AG20443 (cell line): ENCODE measurements at regions not wholly inside any gene's neighbourhood (a gene's known extent, or its start where the extent isn't known, plus 50 kb on each side); places are given as distances from the start of the nearest gene placed in this dataset.

Source experiments
- DNase-seq: peaks from one replicate; pipeline ENCODE4 v3.0.0; 2012; ENCODE audit warnings: low spot score, mixed read lengths

DNA sequence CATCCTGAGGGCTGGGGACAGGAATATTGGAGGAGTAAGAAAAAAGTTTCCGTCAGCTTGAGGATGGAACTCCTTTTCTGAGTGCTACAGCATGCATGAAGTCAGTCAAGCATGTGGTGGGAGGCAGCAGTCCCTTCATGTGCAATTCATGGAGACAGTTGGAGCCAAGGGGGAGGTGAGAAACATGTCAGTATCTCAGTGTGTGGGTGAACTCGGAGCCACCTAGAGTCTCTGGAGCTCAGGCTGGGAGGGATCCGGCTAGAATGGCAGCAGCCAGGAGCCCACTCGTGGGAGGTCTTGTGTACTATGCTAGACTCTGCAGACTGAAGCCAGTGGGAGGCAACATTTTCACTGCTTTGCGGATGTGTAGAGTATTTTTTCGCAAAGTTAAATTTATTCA lies 60.3 kb downstream of the AVPR1A start:
- DNase-seq, result no peak

DNA sequence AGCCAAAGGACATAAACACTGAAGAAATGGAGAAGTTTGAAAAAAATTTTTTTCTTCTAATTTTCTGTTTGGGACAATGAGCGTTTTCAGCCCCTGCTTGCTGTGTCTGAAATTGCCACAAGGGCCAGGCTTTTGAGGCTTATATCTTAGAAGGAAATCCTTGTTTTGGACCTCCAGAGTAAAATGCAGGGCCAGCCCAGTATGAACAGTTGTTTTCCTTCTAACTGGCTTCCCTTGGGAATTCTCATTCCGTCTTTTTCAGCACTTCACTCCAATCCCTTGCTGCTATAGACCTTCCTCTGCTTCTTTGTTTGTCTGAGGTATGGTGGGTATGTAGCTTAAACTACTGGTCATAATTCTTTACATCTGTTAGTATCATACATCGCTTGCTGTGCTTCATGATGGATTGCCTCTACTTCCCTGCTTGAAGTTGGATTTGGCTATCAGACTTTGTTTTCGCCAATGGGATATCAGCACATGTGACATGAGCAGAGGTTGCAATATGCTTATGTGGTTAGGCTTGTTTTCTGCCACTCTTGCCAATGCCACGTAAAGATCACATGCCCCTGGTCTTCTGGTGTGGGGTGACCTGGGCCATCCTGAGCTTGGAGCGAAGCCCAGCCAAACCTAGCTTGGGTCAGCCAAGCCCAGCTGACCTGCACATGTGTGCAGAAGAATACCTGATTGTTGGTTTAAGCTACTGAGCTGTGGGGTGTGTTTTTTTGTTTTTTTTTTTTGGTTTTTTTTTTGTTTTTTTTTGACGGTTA lies 64.7 kb downstream of the AVPR1A start:
- no peak for DNase-seq

DNA sequence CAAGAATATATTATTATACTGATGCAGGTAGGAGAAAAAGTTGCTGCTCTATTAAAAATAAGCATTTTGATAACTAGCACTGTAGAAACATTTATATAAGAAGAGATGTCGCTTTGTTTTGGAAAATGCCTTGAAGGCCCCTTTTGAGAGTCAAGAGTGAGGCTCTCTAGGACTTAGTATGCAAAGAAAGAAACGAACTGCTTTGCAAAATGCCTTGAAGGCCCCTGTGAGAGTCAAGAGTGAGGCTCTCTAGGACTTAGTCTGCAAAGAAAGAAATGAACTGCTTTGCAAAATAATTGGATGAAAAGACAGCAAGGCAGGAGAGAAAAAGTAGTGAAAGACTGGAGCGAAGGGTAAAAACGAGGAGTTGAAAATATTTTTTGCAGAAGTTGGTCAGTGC lies 65.9 kb downstream of the AVPR1A start:
- no peak for DNase-seq

DNA sequence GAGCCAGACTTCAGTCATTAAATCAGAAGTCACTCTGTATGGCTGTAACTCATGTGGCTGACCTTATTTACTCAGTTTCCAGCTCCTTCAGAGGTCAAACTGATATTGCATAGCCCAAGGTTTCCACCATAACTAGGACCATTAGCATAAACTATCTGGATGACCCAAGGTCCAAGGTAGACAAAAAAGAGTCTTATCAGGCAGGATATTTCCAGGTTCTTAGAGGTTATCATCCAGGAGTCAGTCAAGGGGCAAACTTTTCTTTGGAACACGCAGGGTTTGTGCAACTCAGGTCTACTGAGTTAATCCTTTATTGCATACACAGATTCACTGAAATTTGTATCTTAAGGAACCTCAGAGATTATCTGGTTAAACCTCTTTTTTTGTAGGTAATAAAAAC lies 66.5 kb downstream of the AVPR1A start:
- DNase-seq, result no peak

DNA sequence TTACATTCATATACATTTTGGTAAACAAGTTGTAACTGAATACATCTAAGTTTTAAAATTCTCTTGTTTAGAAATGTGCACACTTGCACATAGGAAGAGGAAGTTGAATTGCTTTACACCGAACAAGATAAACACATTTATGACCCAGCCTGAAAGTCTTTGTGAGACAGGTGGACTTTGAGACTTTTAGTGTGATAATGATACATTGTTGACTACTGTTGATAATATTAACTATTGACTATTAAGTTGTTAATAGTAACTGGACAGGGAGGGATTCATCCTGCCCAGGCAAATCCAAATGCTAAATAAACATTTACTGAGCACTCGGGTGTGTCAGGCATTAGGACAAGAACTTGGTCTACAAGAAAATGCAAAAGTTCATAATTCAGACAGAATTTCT lies 68.0 kb downstream of the AVPR1A start:
- no peak for DNase-seq

DNA sequence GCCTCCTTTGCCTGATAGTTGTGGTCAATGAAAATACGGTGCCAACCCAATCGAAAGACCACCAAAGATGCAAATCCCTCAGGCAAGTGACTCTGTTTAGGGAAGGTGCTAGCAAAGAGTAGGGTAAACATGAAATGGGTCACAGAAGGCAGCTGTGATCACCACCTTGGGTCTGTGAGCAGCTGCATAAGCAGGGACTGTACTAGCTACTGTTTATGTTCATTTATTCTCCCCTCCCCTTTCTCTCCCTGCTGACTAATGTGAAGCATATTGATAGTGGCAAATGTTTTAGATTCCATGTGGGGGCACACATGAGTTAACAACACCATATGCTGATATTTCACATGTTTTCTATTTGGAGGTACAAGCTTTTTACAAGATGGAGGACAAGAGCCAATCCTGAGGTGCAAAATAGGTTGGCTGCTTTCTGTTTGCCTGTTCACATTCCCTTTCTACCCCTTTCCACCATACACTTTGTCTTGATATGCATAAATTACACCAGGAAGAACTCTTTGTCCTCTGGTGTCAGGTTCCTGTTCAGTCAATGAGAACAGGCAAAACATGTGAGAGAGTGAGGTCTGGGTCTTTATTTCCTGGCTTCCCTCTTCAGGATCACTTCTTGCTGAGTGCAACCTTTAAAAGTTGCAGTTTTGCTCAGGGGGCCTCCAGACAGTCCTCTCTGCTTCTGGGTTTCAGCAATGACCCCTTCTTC lies 71.1 kb downstream of the AVPR1A start:
- no peak for DNase-seq

DNA sequence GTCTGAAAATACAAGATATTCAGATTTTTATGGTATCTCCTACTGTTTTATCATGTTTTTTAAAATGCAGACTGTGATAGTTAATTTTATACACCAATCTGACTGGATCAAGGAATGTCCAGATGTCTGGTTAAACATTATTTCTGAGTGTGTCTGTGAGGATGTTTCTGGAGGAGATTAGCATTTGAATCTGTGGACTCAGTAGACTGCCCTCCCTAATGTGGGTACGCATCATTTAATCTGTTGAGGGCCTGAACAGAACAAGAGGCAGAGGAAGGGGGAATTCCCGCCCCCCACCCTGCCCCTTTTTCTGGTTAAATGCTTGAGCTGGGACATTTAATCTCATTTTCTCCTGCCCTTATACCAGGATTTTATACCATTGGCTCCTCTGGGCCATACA lies 72.1 kb downstream of the AVPR1A start:
- DNase-seq, result no peak

DNA sequence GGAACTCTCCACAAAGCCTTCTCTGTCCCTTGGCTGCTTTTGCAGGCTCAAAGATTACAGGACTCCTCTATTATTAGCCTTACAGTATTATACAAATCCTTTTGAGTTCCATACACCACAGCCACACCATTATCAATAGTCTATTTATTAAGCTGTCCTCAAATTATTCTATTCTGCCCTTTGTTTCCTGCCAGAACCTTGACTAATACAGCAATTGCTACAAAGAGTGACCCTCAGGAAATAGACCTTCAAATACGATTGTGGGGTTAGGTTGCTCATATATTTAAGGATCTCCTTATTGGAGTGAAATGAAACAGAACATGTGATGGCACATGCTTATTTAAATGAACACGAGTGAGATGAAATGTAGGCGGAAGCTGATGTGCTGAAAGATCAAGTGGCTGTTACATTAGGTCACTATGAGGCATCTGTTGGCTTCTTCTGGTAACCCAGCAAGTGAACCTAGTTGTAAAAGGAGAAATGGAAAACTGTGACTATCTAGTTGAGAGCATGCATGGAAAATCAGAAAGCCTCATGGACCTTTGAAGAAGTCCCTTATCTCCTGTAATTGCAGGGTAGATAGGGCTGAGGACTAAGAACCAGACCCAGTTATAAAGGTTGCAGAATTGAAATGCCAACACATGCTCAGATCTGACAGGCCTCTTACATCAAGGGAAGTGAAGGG lies 75.5 kb downstream of the AVPR1A start:
- DNase-seq, result no peak

DNA sequence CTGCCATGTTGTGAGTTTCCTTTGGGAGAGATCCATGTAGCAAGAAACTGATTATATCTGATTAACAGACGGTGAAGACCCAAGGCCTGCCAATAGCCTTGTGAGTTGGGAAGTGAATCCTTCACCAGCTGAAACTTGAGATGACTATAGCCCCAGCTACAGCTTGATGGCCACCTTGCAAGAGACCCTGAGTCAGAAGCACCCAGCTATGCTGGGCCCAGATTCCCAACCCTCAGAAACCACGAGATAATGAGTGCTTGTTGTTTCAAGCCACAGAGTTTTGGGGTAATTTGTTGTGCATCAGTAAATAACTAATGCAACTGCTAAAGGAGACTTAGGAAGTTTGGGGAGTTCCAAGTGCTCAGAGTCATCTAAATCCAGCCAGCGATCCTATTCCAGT lies 80.3 kb downstream of the AVPR1A start:
- no peak for DNase-seq

DNA sequence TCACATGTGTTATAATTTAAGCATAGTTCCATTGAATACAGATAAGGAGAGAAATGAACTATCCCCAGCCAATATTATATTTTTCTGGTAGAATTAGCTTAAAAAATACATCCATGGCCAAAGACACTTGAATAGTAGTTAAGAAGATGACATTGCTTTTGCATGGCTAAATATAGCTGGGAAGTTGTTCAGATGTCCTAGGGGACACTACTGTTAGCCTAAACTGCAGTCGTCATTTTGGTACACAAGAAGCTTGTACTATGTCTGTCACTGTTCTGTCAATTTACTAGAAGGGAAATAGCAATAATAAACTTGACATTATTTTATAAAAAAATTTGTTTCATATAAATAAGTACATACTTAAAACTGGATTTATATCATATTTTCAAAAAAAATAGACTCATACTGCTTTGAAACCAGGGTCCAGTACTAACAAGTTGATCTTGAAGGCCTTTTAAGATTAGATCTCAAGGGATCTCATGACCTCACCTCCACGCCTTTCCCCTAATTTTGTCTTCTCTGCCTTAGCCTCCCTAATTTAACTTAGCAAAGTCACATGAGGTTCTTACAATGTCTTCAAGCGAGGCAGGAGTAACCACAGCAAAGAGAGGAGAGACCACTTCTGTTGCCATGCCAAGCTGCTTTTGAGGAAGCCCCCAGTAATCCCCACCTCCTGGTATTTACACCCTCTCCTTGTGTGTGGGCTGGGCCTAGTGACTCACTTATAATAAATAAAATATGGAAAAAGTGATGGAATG lies 81.0 kb downstream of the AVPR1A start:
- DNase-seq, result no peak

DNA sequence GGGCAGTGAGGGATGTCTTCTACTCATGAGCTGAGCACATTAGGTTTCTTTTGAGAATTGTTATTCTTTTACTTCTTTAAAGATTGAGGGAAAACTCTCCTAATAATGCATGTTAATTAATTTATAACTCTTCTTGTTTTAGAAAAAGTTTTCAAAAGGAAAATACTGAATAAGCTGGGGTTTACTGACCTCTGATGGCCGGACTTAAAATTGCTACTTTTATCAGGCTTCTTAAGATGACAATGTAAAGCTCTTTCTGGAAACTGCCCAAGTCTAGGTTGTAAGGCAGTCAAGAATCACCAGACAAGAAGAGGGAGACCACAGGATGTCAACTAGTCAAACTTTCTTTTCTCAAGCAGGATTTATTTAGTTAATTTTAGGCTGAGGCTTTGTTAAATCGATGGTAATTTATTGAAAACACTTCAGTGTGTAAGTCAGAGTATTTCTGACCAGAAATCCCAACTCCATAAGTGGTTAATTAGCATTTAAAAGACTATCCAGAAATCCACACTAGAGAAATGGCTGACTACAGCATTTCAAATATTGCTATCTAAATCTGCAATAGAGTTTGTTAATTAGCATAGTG lies 82.1 kb downstream of the AVPR1A start:
- DNase-seq, result peak; percentile 21

DNA sequence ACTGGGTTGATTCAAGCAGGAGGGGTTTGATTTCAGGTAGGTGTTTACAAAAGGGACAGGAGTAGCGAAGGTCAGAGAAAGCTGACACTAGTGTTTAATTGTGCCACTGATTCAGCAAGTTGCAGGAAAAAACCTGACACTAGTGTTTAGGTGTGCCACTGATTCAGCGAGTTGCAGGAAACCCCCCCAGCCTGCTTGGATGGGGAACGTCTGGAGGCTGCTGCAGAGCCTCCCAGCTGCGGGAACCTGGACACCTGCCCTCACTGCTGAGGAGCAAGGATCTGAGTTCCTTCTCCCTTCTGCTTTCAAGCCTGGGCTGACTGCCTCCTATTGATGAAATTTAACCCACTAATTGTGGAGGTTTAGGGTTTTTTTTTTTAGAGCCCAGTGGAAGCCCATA lies 84.2 kb downstream of the AVPR1A start:
- DNase-seq, result no peak

DNA sequence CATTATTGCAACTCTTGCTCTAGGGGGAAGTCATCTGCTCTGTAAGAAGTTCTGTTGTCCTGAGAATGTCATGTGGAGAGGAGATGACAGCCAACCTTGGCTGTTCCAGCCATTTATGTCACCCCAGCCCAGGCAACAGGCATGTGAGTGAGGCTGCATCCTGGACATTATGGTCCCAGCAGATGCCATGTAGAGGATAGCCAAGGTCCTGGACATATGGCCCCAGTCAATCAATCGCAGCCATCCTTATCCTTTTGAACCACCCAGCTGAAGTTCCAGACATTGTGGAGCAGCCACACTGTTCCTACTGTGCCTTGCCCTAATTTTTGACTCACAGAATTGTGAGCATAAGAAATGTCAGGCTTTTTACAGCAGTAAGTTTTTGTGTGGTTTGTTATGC lies 84.9 kb downstream of the AVPR1A start:
- no peak for DNase-seq

DNA sequence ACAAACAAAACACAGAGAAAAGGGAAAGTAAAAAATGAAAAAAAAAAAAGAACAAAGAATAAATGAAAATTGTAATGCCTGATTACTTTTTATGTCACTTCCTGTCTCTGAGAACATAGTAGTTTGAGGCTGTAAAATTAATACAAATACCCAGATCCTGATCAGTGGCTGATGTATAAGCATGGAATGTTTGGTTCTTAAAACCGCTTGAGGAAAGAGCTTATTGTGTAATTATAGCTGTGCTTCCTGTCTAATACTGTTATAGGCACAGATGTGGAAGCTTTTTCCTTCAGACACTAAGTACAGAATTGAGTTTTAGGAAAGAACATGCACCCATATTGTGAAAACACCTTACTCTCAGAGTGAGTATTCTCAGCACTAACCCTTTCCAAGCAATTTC lies 86.9 kb downstream of the AVPR1A start:
- DNase-seq, result peak; percentile 60

DNA sequence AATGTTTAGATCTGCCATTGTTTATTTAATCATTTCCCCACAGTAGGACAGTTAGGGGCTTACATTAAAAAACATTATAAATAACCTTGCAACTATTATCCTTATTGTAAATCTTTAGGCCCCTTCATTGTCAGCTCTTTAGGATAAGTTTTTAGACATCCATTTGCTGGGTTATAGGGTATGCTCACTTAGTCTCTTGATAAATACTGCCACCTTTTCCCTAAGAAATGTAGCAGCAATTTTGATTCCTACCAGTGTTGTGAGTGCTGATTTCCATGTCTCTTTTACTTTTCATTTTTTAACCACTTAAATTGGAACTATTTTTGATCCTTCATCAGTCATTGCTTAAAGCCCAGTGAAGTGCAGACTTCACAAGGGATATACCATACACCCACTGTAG lies 94.4 kb downstream of the AVPR1A start:
- no peak for DNase-seq

DNA sequence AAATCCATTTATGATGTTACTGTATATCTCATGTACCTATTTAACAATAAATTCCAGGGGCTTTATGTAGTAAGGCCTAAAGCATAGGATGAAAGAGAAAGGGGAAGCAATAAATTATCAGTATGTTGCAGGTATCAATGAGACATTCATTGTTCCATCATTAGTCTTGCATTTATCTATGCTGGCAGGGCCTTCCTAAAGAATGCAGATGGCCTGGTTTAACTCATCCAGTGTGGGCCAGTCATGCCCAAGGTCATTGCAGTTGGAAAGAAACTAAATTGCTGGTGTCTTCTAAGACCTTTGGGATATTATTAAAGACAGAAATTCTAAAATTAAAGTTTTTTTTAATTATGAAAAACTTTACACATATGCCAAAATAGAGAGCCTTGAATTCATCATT lies 98.3 kb downstream of the AVPR1A start:
- DNase-seq, result no peak

DNA sequence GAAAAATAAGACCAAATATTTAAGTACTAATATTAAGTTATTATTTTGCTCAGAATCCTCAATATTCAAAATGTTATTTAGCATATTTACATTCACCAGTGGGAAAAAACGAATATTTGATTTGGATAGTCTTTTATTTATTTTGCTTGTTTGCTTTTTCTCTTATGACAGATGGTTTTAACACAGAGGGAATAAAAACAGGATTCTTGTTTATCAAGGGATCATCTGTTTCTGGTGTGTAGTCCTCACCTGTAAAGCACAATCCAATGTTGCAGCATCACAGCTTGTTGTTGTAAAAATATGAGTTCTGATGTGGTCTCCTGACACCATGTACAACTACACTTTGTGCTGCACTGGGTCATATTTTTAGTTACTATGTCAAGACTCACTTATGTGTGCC lies 103.9 kb downstream of the AVPR1A start:
- no peak for DNase-seq

DNA sequence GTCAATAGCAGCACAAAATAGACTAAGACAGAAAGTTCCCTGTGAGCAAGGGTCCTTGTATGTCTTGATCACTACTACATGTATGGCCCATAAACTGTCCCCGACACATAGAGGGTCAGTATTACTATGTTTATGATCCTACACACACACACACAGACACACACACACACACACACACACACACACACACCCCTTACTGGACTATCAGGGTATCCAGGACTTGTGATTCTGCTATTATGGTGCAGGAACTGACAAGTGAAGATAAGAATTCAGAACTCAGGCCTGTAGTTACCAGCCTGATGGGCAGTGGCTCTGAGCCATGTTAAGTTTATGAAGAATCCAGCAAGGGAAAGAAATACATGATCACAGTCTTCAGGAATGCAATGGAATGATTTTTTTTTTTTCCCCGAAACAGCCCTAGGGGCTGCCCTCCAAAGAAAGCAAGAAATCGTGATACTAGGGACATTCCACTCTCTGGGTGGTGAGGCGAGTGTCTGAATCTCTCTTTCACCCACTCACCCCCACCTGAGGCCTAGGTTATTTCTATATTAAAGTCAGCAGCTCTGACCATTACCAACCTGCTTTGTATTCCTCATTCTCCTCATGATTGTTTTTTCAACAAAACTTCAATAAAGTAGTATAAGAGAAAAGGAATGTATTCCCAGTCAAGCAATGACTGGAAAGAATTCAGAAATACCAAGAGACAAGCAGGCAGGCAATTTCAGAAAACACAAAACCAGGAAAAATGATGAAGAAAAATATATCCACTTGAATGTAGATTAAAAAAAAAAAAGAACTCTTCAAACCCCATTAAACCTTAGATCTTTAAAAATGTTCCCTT lies 105.8 kb downstream of the AVPR1A start:
- DNase-seq, result peak; percentile 65

DNA sequence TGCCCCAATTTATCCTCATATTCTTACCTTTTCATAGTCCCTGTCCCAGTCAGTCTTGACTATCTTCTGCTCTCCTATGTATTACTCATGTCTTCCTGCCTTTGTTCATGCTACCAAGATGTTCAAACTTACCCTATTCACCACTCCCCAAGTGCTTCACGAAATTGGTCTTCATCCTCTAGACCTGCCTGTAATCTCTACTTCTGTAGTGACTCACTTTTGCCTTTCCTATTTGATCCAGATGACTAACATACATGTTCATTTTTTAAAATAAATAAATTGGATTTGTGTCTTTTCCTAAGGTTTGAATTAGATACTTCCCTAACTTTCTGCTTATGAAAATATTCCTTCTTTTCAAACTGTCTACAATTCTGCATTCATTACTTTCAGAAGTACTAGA lies 107.7 kb upstream of the PPM1H start:
- DNase-seq, result no peak

DNA sequence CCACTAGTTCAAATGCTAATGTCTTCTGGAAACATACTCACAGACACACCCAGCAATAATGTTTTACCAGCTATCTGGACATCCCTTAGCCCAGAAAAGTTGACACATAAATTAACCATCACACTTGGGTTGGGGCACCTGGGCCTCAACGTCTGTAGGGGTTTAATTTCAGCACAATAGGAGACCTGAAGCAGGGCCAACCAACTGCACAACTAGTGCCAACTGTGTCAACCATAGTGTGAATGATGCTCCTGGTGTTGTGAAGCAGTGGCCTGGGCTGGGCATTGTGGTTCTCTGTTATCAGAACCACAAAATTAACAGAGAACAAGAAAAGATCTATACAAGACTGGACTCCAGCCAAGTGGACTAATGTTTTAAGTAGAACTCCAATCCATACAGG lies 106.7 kb upstream of the PPM1H start:
- no peak for DNase-seq

DNA sequence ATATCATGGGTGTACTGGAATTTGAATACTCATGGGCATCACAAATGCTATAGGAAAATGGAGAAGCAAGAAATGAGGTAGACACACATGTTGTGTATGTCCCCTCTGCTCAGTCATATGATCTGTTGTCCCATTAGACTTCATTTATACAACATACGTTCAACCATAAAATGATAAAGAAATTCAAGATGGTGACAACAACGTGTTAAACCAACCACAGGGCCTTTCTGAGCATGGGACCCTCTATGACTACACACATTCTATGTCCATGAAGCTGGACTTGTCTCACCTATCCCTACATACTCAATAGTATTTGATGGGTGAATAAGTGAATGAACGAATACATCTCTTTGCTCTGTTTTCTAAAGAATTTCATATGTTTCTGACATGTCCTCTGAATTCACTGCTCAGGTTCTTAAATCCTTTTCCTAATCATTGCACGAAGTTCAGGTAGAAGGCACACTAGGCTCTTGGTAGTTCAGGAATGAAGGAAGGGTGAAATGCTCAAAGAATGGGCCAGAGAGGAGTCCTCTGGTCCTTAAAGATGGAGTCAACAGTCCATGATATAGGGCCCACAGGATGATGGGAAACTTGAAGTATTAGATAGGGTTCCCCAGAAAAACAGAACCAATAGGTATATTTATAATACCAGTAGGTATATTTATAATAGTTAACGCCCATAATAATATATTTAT lies 105.7 kb upstream of the PPM1H start:
- DNase-seq, result no peak
